ENCODE measurements at regions not wholly inside any gene's neighbourhood (a gene's known extent, or its start where the extent isn't known, plus 50 kb on each side); places are given as distances from the start of the nearest gene placed in this dataset.
"Not testable (repeated sequence)": the region's sequence is repeated elsewhere in the genome, so short reads cannot be mapped to it uniquely, and the experiment has no call there.

DNA sequence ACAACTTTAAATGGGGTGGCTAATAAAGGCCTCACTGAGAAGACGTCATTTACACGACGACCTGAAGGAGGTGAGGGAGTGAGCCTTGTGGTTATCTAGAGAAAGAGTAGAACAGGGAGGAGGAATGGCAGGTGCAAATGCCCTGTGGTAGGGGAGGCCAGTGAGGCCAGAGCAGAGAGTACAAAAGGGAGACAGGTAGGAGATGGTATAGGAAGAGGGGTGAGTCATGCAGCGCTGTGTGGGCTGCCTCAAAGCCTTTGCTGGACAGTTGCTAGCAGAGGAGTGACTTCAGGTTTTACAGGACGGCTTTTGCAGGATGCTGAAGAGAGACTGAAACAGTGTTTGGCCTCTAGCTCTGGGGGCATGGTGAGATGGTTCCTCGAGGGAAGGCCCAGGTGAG is 116.0 kb downstream of the IER5 start:
- no peak for DNase-seq

DNA sequence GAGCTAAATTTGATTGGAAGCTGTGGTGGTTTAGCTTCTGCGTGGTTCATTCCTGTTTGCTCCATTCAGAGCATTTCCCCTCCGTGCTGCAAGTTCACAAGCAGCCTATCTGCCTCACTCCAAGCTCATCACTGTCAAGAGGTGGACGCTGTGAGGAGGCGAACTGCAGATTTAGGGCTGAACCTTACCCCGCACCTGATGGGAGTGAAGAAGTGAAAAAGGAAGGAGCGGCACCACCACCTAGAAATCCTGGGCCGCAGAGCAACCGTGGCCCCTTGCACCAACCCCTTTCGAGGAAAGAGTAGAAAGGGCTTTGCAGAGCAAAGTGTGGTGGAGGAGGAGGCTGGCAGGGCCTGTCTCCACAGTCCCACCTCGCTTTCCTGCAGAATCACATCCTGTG is 117.4 kb downstream of the IER5 start:
- DNase-seq = no peak

DNA sequence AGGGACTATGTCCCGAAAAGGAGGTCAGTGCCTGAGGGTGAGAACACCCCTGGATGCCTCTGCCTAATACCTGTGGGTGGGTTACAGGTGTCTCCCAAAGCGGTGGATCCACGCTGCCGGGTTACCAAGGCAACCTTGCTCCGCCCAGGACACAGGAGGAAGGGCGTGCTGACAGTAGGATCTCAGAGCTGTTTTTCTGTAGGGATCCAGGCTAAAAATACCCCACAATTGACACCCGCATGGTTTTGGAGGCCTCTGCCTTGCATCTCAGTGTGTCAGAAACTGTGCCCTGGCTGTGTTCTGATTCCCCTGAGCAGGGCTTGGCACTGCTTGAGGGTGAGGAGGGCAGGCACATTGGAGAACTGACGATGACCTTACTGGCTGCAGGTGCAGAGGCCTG is 118.0 kb downstream of the IER5 start:
- no peak for DNase-seq

DNA sequence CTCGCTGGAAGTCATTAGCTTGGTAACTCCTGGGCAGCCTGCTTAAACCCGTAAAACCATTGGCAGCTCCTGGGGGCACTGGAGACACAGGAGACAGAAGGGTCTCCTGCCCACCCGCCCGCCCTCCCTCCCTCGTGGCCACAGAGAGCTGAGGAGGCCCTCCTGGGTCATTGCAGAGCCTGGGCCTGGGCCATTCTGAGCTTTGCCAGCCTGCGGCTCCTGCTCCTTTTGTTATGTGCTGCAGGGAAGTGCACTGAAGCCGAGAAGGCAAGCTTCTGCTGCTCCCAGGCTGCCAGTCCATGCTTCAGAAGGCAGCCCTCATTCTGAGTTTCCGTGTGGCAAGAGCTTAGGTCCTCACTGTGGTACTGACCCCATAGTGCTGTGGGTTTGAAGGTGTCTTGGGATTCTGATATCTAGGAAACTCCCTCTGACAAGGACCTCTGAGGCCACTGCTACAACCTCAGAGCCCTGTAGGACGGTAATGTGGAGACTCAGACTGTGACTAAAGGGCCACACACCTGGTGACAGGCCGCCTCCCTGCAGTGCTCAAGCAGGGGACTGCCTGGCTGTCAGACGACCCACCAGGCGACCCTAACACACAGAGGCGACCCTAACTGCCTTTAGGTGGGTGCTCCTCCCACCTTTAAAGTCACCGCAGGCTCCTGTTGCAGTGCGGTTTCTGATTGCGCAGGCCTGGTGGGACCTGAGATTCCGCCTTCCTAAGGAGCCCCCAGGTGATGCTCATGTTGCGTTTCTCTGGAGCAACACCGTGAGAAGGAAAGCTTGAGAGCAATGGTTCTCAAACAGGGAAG is 118.7 kb downstream of the IER5 start:
- no peak for DNase-seq

DNA sequence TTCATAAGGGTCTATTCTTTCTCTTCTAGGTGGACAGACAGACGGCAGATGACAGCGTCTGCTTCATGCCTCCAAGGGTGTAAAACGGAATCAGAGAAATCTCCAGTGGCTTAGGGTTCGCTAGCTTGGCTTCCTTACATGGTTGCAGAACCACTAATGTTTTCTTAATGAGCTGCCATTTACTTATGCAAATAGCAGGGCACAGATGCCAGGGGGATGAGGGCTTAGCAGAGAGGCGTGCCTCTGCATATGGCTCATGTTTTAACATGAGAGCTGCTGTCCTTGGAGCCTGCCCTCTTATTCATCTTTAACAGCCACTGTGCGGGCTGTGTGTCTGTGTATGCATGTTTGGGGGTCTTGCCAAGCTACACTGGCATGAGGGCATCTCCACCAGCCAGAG is 119.6 kb downstream of the IER5 start:
- DNase-seq = no peak

DNA sequence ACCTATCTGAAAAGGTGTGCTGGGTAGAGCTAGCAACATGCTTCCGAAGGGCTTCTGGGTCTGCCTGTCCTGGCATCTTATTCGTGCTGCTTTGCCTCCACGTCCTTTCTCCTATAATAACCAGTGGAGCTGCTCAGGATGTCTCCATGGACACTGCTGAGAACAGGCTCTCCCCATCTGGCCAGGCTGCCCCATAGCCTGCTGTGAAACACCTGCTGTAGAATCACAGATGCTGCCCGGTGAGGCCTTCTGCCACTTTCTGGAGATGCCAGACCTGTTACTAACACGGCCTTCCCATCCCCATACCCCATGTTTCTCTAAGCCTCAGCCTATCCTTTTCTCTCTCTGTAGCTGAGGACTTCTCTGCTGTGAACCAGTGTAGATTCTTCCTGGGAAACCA is 120.5 kb downstream of the IER5 start:
- no peak for DNase-seq

DNA sequence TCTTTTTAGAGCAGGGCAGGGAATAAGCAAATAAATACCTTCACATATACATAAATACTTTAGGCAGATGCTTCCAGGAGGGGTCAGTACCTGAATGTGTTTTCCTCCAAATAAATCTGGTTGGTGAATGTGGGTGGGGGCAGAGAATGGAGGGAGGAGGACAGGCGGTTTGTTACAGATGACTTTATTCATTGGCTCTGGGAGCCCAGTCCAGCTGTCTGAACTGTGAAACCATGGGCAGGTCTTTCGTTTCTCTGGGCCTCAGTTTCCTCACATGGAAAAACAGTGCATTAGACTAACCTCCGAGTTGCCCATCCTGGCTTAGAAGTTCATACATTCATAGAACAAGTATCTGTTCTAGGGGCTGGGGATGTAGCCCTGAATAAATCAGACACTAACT is 124.6 kb downstream of the IER5 start:
- no peak for DNase-seq

DNA sequence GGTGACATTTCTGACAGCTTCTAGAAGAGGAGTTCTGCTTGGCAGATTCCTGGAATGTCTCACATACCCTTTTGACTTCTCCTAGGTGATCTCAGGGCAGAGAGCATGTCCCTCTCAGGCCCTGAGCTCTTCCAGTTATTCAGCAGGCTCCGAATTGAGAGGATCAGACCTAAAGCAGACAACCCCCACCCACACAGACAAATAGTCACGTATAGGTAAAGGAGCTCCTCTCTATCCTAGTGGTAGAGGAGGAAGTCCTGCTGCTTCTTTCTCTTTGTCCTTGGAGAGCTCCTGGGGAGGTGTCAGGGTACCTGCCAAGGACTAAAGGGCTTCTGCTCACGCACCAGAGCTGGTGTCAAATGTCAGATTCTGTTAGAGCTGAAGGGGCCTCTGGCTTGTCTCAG is 128.1 kb downstream of the IER5 start:
- no peak for DNase-seq

DNA sequence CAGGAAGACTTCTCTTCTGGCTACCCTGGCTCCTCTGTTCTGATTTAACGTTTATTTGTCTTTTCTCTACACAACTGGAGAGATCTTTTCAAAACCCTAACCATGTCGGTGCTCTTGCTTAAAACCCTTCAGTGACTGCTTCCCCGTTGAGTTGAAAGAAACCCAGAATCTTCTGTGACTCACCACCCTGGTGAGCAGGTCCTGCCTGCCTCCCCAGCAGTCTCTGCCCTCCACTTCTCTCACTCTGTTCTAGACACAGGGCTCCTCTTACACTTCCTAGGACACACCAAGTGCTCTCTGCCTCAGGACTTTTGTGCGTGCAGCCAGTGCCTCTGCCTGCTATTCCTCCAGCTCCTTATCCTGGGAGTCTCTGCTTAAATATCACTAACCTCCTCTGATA is 131.4 kb downstream of the IER5 start:
- DNase-seq = no peak

DNA sequence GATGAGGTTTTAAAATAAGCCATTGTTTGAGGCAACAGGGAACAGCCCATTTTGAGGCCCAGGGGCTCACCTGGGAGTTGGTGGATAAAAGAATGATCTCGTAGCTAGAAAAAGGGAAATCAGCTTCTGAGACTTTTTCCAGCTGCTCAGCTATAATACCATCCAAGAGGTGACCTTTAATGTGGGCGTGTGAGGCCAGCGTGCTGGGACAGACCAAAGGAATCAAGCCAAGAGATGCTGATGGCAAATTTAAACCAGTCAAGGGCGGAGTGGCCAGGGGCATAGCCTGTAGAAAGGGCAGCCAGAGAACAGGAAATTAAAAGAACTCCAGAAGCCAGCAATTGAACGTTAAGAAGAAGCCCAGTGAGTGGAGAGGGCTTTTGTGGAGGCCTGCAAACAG is 132.6 kb downstream of the IER5 start:
- DNase-seq = no peak

DNA sequence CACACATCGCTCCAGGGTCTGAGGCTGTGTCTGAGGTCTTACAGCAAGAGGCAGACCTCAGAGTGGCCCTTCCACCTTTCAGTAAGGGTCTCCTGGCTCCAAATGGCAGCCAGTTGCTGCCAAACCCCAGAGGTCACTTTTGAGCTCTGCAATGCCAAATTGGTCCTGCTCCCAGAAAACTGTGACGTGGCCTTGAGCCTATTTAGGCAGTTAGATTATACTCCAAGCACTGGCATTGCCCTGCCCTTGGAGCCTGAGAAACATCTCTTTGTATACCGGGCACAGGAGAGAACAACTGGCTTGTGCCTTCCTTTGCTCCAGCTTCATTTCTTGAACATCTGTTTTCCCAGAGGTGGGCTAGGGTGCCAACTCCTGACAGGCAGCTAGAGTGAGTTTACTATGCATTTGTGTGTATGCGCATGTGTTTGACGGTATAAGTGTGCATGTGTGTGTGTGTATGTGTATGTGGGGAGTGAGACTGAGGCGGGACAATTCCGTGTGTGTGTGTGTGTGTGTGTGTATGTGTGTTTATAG is 134.5 kb downstream of the IER5 start:
- no peak for DNase-seq

DNA sequence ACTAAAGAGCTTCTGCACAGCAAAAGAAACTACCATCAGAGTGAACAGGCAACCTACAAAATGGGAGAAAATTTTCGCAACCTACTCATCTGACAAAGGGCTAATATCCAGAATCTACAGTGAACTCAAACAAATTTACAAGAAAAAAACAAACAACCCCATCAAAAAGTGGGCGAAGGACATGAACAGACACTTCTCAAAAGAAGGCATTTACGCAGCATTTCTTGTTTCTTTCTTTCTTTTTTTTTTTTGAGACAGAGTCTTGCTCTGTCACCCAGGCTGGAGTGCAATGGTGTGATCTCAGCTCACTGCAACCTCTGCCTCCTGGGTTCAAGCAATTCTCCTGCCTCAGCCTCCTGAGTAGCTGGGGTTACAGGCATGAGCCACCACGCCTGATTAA is 138.2 kb downstream of the IER5 start:
- DNase-seq = not testable (repeated sequence)

DNA sequence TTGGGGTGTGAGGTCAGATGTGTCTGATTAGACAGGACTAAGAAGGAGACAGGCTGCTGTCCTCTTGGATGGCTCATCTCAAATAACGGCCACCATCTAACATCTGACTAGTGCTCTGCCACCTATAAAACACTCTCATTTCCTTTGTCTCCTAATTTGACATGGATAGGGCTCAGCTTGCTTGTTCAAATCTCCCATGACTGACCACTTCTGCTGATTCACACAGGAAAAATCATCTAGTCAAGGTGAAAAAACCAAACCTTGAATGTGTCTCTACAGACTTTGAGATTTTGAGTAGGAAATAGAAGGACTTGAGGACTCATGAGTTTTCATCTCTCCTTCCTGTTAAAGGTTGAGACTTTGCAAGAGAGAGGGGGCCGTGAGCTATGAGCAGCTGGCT is 150.6 kb downstream of the IER5 start:
- DNase-seq = no peak

DNA sequence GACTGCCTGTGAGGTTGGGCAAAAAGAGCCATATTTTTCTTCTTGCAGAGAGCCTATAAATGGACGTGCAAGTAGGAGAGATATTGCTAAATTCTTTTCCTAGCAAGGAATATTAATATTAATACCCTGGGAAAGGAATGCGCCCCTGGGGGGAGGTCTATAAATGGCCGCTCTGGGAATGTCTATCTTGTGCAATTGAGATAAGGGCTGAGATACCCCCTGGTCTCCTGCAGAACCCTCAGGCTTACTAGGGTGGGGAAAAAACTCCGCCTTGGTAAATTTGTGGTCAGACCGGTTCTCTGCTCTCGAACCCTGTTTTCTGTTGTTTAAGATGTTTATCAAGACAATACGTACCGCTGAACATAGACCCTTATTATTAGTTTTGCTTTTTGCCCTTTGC is 157.8 kb downstream of the IER5 start:
- DNase-seq = not testable (repeated sequence)

DNA sequence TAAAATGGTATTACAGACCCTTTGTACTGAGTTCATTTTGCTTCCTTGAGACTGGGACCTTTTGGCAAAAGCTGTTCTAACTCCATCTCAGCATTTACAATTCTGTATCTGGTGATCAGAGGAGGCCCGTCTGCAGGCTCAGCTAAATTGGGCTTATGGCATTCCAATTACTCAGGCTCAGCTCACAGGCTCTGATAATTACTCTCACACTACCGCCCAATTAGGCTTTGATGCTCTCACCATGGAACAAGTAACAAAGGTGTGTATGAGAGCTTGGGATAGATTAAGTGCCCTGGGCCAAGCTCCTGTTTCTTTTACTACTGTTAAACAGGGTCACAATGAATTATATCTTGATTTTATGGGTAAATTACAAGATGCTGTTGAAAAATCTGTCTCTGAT is 159.9 kb downstream of the IER5 start:
- DNase-seq = not testable (repeated sequence)

DNA sequence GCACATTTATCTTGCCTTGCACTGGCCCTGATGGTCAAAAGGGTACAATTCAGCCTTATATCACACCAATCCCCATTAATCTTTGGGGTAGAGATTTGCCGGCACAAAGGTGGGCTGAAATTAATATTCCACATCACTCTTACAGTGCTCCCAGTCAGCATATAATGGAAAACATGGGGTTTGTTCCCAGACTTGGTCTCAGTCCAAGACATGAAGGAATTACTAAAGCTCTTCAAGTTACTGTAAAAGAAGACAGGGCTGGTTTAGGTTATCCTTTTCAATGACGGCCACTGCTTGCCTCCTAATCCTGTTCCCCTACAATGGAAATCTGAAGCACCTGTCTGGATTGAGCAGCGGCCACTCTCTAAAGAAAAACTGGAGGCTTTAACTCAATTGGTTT is 160.7 kb downstream of the IER5 start:
- DNase-seq = no peak

DNA sequence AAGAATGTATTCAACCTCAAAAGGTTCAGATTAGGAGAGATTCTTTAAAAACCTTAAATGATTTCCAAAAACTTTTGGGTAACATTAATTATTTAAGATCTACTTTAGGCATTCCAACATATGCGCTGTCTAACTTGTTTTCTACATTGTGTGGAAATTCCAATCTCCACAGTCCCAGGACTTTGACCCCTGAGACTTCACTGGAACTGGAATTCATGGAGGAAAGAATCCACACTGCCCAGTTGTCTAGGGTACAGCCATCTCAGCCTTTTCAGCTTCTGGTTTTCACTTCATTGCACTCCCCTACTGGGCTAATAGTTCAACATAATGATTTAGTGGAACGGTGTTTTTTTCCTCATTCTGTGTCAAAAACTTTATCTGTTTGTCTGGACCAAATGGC is 161.5 kb downstream of the IER5 start:
- no peak for DNase-seq

DNA sequence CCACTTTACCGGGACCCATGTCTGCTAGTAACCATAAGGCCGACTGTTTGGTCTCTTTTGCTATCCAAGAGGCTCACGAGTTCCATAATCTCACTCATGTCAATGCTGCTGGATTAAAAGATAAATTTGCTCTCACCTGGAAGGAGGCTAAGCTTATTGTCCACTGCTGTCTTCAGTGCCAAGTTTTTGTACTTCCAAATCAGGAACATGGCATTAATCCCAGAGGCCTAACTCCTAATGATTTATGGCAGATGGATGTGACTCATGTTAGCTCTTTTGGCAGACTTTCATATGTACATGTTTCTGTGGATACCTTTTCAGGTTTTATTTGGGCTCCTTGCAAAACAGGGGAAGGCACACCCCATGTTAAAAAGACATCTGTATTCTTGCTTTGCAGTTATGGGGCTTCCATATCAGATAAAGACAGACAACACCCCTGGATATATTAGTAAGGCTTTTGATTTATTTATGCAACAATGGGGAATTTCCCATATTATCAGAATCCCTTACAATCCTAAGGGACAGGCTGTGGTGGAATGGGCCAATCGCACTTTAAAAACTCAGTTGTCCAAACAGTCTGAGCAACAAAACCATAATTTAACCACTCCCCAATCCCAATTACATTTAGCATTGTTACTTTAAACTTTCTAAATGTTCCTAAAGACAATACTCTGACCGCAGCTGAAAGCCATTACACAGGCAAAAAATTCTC is 162.7 kb downstream of the IER5 start:
- no peak for DNase-seq

DNA sequence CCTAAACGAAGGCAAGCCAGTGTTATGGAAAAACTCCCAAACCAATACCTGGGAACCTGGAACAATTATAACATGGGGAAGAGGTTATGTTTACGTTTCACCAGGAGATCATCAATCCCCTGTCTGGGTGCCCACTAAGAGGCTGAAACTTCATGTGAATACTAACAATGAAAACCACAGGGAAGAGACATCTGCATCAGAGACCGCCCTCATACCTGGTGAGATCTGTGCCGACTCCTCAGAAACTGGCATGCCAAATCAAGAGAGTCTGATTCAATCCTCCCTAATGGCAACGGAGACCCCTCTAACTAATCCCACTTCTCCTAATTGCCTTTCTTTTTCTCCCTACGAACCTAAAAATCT is 163.2 kb downstream of the IER5 start:
- no peak for DNase-seq

DNA sequence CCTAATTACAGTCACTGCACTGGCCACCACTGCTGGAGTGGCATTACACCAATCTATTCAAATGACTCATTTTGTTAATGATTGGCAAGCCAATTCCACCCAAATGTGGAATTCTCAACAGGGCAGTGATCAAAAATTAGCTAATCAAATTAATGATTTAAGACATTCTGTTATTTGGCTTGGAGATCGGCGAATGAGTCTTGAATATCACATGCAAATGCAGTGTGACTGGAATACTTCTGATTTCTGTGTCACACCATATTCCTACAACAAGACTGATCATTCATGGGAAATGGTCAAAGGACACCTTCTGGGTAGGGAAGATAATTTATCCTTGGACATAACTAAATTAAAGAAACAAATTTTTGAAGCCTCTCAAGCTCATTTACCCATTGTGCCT is 165.1 kb downstream of the IER5 start:
- not testable (repeated sequence) for DNase-seq

DNA sequence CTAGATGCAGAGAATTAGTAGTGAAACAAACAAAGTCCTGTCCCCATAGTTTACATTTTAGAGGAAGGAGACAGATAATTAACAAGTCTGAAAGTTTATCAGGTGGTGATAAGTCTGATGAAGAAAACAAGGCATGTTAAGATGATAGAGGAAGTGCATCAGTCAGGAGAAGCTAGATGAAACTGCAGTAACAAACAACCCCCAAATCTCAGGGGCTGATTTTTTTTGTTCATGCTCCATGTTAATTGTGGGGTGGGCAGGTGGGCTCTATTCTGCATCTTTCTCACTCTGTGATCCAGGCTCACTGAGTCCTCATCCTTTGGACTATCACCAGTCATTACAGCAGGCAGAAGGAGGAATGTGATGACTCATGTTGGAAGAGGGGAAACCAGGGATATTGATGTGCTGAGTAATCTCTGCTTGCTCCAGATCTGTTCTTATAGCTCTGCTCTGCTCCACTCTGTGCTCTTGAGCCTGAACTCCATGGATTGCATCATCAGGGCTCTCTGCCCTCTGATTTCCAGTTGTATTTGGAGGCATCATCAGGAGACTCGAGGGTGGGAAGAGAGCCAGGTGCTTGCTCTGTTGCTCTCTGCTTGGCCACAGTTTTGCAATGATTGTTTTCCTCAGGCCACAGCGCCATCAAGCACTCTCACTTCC is 166.9 kb downstream of the IER5 start:
- DNase-seq = no peak

DNA sequence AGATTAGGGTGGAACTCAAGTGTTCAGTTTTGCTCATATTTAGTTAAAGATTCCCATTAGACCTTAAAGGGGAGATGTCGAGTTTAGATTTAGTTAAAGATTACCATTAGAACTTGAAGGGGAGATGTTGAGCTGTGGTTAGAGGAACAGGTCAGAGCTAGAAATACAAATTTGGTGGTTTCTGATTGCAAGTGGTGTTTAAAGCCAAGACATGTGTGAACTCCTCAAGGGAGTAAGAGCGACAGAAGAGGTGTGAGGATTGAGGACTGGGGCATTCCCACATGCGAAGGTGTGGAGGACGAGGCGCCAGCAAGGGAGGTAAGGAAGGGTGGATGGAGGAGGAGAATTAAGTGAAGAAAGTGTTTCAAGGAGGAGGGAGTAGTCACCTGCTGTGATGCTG is 168.6 kb downstream of the IER5 start:
- DNase-seq = no peak

DNA sequence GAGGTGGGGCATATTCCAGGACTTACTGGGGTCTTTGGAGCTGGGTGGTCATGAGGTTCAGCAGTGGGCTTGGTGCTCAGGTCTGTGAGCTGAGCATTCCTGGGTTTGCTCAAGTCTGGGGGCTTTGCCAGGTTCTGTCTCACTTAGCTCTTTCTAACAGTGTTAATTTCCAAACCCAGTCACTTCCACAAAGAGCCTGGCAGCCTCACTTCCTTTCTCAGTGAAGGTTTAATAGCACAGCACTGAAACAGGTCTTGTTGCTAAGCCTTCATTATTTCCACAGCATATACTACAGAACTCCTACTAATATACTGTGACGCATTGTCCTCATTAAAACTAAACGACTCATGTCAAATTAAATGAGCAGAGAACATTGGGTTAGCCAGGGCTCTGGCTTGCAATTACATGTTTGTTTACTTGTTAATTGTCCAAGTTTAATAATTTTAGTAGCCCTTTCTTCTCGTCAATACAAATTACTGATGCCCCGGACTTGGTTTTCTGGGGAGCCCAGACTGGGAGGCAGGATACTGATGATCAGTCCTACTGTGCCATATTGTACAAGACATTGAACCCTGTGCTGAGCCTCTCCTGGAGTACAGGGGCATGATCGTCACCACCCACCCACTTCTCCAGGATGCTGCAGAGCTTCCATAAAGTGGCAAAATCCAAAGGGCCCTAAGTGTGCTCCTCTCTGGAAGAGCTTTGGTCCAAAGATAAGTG is 170.7 kb downstream of the IER5 start:
- DNase-seq = no peak

Measured in hematopoietic multipotent progenitor cell treated with erythropoietin and hydrocortisone succinate and interleukin-3 and kit ligand, for 6 days (in vitro differentiated cells).